HG02852 (cell line): ENCODE measurements at regions not wholly inside any gene's neighbourhood (a gene's known extent, or its start where the extent isn't known, plus 50 kb on each side); places are given as distances from the start of the nearest gene placed in this dataset.
A peak's percentile ranks its signal among the peaks of the same experiment; 100 is the strongest.

Source experiments
- ATAC-seq: cut with Tn5 transposase; IDR thresholded peaks from one replicate; pipeline ENCODE4 v1.9.1; 2021; ENCODE audit warnings: mild to moderate bottlenecking, moderate library complexity; ENCODE audit not compliant: unreplicated experiment

DNA sequence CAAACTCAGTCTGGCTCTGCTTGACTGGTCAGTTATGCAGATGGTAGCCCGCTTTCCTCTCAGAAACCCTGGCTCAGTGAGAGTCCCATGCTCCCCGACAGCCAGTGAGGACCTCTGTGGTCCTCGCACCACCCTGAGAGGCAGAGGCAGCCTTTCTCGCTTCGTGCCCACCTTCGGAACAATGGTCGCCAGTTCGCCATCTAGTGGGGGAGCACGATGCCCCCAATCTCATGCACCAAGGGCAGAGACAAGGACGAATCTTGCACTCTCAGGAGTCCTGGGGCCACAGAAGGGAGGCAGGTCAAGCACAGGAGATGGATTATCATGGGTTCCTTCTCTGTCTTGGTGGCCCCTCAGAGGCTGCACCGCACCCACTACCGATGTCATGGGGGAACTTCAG is 75.2 kb downstream of the RHCG start:
- no peak for ATAC-seq

DNA sequence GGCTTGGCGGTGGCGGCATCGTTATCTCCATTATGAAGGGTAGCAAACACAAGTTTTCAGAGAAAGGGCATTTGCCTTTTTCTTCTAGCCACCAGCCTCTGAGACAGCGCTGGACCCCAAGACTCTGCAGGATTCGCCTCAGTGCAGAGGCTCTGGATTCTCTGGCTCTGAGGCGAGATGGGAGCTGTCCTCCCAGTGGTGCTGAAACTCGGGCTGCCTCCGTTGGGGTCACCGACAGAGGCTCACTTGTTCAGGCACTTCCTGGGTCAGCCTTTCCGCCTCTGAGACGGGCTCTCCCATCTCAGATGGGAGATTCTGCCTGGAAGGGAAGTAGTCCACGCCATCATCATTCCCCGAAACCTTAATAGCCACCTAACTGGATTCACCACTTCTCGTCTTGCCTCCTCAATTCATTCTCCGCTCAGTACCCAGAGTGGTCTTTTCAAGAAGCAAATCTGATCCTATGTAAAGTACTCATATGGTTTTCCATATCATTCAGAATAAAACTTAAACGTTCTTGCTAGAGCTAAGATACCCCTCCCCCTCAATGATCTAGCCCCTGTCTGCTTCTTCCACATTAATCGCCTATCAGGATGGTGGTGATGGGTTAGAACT is 76.9 kb downstream of the RHCG start:
- no peak for ATAC-seq

DNA sequence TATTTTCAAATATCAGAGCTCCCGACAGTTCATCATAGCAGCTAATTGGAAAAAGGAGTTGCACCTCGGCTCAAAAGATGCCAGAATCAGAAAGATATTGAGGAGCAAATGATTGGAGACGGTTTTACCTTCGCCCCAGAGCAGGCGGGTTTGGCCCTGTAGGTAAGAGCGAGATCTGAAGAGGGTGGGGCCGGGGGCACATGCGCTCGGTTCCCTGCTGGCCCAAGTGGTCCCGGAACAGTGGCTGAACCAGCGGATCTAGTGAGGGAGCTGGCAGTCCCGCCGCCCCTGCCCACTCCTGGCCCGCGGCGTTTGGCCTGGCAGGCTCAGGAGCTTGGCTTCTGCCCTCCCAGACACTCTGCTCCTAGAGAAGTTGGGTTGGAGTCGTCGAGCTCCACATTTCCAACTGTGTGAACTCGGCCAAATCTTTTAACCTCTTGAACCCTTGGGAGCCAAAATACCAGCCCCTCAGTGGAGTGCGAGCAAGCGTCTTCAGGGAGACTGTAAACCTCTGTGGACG is 79.1 kb downstream of the RHCG start:
- no peak for ATAC-seq

DNA sequence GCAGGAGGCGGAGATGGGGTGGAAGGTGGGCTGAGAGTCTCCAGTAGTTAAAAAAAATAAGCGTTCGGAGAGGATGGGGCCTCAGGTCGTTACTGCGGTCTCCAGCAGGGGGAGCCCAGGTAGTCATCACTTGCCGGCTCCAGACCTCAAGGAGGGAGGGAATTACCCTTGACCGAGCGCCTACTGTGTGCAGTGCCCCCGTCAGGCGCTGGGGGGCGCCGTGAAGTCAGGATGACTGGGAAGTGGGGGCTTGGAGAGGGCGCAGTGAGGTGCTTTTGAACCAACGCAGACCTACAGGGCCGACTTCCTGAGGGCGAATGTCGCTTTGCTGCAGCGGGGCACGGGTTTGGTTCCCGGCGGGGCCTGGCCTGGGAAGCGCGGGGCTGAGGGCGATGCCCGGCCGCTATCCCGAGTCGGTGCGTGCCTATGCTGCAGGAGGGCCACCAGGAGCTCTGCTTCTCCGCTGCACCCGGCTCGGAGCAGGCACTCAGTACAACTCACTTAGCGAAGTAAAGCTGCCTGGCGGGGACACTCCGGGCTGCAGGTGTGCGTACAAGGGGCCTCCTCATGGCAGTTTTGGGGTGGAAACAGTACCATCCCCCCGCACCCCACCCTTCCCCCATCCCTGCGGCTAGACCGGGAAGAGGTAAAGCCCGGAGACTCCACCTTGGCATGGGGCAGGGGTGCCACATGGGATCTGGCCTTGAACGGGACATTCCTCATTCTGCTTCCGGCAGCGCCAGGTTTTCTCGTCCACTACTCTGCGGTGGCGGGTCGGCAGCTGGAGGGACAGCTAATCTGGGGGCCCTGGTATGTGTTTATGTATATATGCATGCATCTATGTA is 79.8 kb downstream of the RHCG start:
- peak; percentile 87 for ATAC-seq

DNA sequence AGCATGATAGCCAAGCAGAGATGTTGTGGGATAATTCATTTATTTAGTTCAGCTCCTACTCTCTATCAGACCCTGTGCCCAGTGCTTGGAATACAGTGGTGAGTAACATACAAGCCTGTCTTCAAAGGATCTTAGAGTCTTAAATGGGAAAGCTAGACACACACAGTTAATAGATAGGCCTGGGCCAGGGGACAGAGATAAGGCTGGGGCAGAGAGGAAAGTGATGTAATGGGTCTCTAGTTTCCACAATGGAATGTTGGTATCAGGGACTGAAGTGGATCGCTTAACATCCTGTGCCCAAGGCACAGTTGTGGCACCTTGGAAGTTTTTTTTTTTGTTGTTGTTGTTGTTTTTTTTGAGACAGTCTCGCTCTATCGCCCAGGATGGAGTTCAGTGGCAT is 79.9 kb upstream of the POLG start:
- ATAC-seq = no peak

DNA sequence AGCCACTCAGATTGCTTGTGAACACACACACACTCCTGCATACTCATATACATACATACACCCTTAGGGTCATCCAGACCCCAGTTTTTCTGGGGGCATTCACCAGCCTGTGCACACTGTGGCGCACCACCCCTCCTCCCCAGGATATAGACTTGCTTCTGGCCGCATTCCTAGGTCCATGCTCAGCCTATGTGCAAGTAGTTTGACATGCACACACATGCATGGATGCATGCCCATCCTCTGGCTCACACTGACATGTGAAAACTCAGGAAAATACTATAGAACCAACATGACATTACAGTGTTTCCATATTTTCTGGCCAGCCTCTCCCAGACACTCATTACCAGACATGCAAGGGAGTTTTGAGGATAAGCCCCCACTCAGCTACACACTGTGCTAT is 79.3 kb upstream of the POLG start:
- ATAC-seq = no peak

DNA sequence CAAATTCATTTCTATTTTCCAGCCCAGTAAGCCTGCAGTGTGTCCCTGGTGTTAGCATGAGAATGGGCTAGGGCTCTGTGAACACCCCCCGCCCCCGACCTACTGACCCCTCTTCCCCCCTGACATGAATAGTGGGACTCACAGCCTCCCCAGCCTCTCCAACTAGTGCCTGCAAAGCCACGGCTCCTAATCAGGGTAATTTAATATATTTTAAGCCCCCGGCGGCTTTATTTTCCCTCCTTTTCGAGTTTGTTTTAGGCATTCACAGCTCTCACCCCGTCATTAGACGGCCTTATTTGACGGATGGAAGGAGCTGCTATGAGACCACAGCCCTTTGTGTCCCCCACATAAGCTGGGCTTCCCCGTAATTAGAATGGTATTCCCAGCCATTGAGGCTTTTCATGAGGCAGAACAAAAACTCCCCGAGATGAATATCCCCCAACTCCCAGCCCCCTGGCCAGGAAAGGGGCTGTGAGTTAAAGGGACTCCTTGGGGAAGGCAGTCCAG is 78.3 kb upstream of the POLG start:
- ATAC-seq = no peak

DNA sequence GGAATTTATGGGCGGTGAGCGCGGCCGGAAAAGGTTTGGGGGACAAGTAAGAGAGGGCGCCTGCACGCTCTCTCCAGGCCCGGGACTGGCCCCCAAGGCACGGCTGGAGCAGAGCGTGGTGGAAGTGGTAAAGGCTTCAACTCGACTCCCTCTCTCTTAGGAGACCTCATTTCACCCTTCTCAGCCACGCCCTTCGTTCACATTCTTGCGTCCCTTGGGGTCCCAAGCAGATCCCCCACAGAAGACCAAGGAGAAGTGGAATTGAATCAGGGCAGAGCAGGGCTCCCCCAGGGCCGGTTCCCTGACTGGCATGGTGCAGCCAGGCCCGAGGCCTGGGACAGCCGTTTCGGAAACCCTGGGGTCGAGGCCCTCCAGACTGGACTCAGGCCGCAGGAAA is 75.4 kb upstream of the POLG start:
- ATAC-seq = no peak

DNA sequence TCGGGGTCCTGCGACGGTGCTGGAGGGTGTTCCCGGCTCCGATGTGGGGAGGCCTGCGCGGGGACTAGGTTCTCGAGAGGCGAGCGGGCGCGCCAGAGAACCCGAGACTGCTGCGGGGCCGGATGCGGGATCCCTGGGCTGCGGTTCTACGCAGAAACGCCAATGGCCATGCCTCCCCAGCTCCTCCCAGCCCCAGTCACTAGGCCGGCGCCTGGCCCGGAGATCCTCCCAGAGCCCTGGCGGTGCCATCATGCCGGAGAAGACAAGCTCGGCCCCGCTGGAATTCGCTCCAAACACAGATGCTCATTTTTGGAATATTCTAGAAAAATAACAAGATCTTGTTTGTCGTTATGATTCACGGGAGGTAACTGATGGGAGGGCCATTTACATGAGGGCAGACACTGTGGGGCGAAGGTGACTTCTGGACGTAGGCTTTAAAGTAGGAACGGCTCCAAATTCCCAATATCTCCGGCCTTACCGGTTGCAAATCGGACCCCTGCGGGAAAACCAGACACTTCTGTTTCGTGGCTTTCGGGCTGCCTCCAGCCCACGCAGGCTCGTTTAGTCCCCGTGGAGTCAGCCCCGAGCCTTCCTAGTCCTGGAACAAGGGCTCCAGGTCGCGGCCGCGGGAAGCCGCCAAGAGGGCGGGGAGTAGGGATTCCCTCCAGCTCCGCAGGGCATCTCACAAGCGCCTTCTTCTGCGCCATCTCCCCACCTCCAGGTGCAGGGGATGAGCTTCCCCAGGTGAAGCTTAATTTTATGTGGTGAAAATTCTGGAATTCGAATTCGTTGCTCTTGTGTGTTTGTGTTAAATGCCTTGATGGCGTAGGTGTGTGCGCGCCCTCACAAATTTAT is 74.8 kb upstream of the POLG start:
- no peak for ATAC-seq

DNA sequence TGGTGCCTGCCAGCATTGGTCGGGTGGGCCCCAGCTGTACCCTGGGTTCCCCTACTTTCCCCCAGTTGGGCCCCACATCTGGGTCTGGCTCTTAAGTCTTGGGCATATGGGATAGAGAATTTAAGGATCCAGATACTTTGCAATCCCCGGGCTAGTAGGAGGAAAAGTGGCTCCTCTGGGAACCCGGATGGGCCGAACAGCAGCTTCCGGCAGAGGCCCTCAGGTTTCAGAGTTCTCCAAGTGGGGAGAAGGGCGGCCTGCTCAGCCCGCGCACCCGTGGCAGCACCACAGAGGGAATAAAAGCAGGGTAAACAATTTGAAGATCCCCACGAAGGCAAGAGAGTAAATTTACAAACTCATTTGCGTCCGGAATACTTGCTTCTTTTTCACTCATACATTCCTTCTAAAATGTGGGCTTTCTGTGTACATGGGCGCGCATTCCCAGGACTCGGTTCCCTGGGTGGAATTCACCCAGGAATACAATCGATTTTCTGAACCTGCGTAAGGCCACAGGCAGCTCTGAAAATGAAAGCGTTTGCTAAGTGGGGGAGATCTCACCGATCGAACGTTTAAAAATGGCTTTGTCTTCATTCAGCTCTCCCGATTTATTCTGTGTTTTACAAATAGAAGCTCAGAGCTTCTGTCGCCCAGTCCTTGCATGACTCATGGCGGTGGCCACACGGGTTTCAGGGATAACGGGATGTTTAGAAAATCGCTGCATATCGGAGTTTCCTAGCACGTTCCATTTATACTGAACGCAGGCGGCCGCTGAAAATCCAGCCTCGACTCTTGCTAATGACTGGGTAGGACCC is 74.0 kb upstream of the POLG start:
- no peak for ATAC-seq

DNA sequence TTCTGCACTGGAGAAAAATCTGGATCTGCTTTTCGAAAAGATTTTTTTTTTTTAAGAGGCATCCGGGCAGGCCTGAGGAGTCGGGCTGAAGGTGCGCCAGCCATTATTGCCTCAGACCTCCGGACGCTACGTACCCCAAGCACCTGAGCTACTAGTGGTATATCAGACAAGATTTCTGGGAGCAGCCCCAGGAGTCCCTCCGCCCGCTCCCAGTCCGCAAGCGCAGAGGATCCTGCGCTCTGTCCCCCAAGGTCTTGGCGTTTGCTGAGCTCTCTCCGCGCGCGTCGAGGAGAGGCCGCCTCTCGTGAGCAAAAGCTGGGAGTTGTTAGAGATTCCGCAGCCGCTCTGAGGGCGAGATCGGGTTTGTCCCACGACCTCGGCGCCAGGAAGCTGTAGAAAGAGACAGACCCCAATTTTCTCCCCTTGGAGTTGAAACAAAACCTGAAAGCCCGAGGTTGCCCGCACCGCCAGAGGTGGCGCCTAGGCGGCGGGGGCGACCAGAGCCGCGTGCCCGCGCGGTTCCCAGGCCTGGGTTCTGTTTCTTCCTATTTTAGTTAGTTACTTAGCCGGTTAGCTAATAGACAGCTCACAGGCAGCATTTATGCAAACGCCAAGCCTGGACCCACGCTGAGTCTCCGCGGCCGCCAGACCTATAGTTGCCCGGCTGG is 72.5 kb upstream of the POLG start:
- no peak for ATAC-seq

DNA sequence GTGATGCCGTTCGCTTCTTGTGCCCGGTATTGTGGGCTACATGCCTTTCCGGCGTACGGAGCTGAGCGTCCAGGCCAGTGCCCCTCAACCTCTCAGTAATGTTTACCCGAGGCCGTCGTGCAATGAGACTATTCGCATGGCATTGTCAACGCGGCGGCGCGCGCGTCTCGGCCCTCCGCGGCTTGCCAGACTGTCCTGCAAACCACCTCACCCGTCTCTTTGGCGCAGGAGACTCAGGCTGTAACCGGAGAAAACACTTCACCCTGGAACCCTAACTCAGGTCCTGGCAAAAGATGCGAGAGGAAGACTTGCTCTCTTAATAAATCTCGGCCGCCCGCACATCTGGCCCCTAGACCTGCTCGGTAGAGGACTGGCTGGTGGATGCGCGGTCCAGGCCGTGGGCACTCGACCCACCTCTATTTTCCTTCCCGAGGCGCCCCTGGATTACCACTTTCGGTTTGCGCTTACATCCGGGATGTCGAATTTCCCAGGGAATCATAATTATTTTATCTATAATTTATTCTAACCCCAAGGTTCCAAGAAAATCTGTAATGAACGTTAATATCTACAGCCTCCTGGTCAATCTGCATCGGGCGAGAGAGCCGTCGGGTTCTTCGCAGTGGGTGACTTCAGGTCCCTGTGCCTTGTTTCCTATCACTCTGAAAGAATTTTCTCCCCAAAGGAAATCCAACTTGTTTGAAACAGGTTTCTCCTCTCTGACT is 71.8 kb upstream of the POLG start:
- no peak for ATAC-seq

DNA sequence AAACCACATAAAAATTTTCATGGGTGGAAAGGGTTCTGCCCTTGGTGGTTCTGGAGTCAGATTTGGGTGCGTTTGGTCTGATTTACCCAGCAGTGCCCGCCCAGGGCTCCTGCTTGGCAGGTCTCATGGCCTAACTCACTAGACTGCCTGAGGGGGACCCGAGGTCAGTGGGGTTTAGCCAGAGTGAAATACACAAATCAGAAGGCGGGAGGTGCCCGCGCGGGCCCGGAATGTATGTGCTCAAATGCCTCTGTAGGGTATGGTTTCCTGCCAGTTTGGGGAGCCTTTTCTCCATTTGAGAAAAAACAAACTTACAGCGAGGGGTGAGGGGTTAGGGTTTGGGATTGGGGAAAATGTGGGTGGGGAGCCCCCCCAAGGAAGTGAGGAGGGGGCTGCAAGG is 70.9 kb upstream of the POLG start:
- ATAC-seq = no peak

DNA sequence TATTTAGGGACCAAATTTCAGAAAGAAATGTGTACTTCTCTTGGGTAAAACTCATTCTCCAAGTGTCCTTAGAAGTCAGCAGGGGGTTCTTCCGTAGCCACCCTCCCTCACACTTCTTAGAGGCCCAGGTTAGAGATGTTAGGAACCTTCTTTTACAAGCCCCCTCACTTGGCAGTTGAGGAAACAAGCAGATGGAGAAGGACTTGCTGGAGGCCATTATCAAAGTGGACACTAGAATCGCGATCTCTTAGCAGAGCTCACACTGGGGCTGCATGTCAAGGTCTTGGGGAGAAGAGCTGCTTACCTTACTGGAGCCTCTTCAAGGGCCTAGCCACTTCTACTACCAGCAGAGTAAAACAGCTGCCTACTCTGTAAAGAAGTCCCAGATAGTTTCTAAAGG is 69.4 kb upstream of the POLG start:
- no peak for ATAC-seq

DNA sequence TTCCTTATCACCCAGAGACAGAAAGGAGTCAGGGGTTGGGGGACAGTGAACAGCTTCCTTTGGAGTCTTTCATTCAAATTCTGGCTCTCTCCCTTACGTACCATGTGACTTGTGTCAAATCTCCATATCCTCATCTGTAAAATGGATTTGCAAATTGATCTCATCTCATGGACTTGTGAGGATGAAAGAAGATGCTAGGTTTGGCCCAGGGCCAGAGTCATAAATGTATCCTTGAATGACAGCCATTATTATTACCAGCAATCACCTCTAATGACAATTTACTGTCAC is 67.8 kb upstream of the POLG start:
- no peak for ATAC-seq

DNA sequence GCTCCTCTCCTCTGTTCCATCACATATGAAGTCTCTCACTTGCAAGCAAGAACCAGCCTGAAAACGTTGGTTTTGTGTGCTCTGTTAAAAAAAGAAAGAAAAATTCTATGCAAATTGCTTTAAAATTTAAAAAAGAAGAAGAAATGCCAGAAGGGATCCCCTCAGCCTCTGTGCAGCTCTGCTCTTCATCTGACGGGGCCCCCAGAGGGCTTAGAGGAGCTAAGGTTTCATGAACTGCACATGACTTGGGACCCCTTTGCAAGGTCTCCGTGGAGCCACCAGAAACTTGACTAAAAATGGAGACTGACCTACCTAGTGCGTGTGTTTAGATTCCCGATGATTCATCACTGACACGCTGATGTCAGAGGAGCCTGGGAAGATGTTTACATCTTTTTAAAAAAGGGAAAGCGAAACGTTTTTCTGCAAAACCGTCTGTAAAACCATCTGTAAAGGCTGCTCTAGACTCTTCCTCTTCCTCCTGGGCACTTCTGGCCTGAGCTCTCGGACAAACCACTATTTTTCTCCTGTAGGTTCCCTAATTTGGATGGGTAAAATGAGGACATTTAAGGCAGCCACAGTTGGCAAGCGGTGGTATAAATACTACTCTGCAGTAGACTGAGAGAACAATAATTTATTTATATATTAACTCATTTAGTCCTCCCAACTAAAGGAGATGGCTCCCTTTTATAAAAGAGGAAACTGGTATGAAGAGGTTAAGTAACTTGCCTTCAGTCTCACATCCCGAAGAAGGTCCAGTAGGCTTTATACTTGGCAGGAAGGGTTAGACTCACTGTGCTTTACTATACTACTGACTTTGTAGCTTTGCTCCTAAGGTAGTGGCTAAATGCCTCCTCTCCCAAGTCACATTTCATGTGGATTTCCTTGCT is 67.2 kb upstream of the POLG start:
- ATAC-seq = no peak

DNA sequence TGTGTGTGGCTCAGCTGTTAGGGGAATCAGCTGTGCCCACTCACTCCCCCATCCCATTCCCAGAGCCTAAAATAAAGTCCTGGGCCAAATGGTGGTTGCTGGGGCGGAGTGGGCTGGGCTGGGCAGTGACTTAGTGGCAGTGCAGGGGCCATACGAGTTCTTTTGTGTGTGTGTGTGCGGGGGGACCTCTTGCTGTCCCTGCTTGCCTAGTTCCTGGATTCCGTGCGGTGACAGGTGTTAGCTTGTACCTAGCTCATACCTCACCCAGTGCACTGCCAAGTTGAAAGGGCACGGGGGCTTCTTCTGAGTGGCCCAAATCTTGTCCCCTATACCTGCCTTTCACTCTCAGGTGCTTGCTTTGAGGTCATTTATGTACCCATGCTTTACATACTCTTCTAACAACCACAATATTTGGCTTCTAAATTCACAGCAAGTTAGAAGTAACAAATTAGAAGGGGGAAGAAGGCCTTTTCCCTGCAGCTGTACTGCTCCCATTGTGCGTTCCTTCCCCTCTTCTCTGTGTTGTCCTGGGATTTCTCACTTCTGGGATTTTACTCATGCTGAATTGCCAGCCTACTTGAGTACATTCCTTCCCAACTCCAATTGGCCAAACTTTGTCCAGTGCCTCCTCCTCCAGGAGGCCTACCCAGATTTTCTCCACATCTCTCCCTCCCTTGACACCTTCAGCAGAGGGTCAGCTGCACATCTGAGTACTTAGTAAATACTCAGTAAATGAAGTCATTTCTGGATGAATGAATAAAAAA is 66.3 kb upstream of the POLG start:
- ATAC-seq = no peak
